ENCODE measurements at regions not wholly inside any gene's neighbourhood (a gene's known extent, or its start where the extent isn't known, plus 50 kb on each side); places are given as distances from the start of the nearest gene placed in this dataset.
A peak's percentile ranks its signal among the peaks of the same experiment; 100 is the strongest.

GRCh38 chr10:56567580-56567979 is 206.5 kb upstream of the ZWINT start:
- H3K4me3 ChIP-seq (ENCODE audit: low read length): no peak overlapping the region
- no peak for DNase-seq (ENCODE audit: low read depth)
- TF ChIP-seq CTCF (conservative IDR thresholded peaks at IDR 0.05; ENCODE audit: low read length): no peak

- DNase-seq (ENCODE audit: low read depth): no peak
- H3K4me3 ChIP-seq (ENCODE audit: low read length): no peak overlapping the region
- no peak for TF ChIP-seq CTCF (conservative IDR thresholded peaks at IDR 0.05; ENCODE audit: low read length)
Measured at GRCh38 chr10:56561336-56561735, 200.3 kb upstream of the ZWINT start.

GRCh38 chr10:56551037-56551436 is 190.0 kb upstream of the ZWINT start:
- TF ChIP-seq CTCF (conservative IDR thresholded peaks at IDR 0.05; ENCODE audit: low read length): no peak
- no peak overlapping the region for H3K4me3 ChIP-seq (ENCODE audit: low read length)
- no peak for DNase-seq (ENCODE audit: low read depth)

- no peak for DNase-seq (ENCODE audit: low read depth)
- H3K4me3 ChIP-seq (ENCODE audit: low read length): no peak overlapping the region
- no peak for TF ChIP-seq CTCF (conservative IDR thresholded peaks at IDR 0.05; ENCODE audit: low read length)
Measured at GRCh38 chr10:56547163-56547562, 186.1 kb upstream of the ZWINT start.

GRCh38 chr10:56537984-56538383 is 176.9 kb upstream of the ZWINT start:
- DNase-seq (ENCODE audit: low read depth): peak; percentile 32
- H3K4me3 ChIP-seq (ENCODE audit: low read length): no peak overlapping the region
- TF ChIP-seq CTCF (conservative IDR thresholded peaks at IDR 0.05; ENCODE audit: low read length): no peak

- DNase-seq (ENCODE audit: low read depth): no peak
- no peak for TF ChIP-seq CTCF (conservative IDR thresholded peaks at IDR 0.05; ENCODE audit: low read length)
- no peak overlapping the region for H3K4me3 ChIP-seq (ENCODE audit: low read length)
Measured at GRCh38 chr10:56522166-56522565, 161.1 kb upstream of the ZWINT start.

GRCh38 chr10:56508562-56508961 is 147.5 kb upstream of the ZWINT start:
- no peak for DNase-seq (ENCODE audit: low read depth)
- no peak overlapping the region for H3K4me3 ChIP-seq (ENCODE audit: low read length)
- no peak for TF ChIP-seq CTCF (conservative IDR thresholded peaks at IDR 0.05; ENCODE audit: low read length)

Data from AG10803 (cell line).